ENCODE measurements at regions not wholly inside any gene's neighbourhood (a gene's known extent, or its start where the extent isn't known, plus 50 kb on each side); places are given as distances from the start of the nearest gene placed in this dataset.
"Not testable (repeated sequence)": the region's sequence is repeated elsewhere in the genome, so short reads cannot be mapped to it uniquely, and the experiment has no call there.

DNA sequence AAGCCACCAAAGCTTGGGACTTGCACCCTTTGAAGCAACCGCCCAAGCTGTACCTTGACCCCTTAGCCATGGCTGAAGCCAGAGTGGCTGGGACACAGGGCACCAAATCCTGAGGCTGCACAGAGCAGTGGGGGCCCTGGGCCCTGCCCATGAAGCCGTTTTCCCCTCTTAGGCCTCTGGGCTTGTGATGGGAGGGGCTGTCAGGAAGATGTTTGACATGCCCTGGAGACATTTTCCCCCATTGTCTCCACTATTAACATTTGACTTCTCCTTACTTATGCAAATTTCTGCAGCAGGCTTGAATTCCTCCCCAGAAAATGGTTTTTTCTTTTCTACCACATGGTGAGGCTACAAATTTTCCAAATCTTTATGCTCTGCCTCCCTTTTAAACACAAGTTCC lies 522.2 kb downstream of the EDEM1 start:
- H3K4me1 ChIP-seq (ENCODE audit: insufficient read depth): no peaks in the 10 kb centered on the region
- no peak overlapping the region for H3K27ac ChIP-seq
- 76 to 89% (median 82%) methylated on average over 2 of the region's 2 CpGs for WGBS, 3 donors
- TF ChIP-seq, protein P1, sequence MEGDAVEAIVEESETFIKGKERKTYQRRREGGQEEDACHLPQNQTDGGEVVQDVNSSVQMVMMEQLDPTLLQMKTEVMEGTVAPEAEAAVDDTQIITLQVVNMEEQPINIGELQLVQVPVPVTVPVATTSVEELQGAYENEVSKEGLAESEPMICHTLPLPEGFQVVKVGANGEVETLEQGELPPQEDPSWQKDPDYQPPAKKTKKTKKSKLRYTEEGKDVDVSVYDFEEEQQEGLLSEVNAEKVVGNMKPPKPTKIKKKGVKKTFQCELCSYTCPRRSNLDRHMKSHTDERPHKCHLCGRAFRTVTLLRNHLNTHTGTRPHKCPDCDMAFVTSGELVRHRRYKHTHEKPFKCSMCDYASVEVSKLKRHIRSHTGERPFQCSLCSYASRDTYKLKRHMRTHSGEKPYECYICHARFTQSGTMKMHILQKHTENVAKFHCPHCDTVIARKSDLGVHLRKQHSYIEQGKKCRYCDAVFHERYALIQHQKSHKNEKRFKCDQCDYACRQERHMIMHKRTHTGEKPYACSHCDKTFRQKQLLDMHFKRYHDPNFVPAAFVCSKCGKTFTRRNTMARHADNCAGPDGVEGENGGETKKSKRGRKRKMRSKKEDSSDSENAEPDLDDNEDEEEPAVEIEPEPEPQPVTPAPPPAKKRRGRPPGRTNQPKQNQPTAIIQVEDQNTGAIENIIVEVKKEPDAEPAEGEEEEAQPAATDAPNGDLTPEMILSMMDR (IDR thresholded peaks at IDR 0.05): no peak
- TF ChIP-seq EP300 (IDR thresholded peaks at IDR 0.05): no peak
- no peak for TF ChIP-seq POLR2A (IDR thresholded peaks at IDR 0.05)
- no peaks in the 10 kb centered on the region for H3K9me3 ChIP-seq
- no peaks in the 10 kb centered on the region for H3K36me3 ChIP-seq
- intact Hi-C loops (cut with DNase I): no loop called here
- H3K27me3 ChIP-seq: no peaks in the 10 kb centered on the region
- no peak overlapping the region for H3K4me3 ChIP-seq
- DNase-seq: no peak

DNA sequence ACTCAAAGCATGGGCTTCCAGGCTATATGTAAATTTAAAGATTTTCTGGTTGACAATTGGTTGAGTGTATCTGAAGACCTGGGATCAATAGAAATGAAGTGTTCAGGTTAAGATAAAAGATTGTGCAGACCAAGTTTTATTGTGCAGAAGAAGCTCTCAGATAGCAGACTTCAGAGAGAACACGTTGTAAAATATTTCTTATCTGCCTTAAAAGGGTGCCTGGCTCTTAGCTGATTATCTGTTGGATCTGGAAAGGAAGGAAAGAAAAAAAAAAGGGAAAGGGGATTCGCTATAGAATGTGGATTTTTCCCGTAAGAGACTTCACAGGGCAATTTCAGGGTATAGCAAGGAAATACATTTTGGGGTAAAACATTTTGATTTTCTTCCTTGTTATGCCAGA lies 523.2 kb downstream of the EDEM1 start:
- Histone ChIP-seq H3K36me3 (no peaks in the 10 kb centered on the region), H3K27me3 (no peaks in the 10 kb centered on the region), H3K27ac (no peak overlapping the region), H3K4me1 (ENCODE audit: insufficient read depth) (no peaks in the 10 kb centered on the region), H3K9me3 (no peaks in the 10 kb centered on the region), H3K4me3 (no peak overlapping the region)
- TF ChIP-seq, protein P1 (IDR thresholded peaks at IDR 0.05): no peak
- TF ChIP-seq POLR2A (IDR thresholded peaks at IDR 0.05): no peak
- TF ChIP-seq EP300 (IDR thresholded peaks at IDR 0.05): no peak
- WGBS, 3 donors: 67 to 83% (median 69%) methylated on average over 3 of the region's 3 CpGs
- no peak for DNase-seq
- intact Hi-C loops (cut with DNase I): no loop called here

DNA sequence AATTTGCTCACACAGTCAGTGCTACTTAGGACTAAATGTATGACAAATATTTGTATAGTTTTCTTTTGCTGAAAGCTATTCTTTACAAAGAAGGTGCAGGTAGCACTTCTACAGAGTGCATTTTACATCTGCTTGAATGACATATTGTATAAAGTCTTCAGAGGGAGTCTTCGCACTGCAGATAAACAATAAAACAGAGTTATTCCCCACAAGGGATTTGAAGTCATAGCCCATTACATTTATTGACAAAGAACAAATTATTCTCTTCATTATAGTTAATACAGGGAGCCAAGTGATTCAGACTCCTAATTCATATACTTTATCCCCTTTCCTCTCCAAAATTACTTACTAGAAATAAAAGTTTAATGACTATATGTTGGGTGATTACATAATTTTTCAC lies 529.7 kb downstream of the EDEM1 start:
- no peak overlapping the region for H3K4me3 ChIP-seq
- no peak for DNase-seq
- no peaks in the 10 kb centered on the region for H3K4me1 ChIP-seq (ENCODE audit: insufficient read depth)
- H3K36me3 ChIP-seq: no peaks in the 10 kb centered on the region
- H3K27me3 ChIP-seq: no peaks in the 10 kb centered on the region
- TF ChIP-seq EP300 (IDR thresholded peaks at IDR 0.05): no peak
- TF ChIP-seq POLR2A (IDR thresholded peaks at IDR 0.05): no peak
- WGBS, 3 donors: 82 to 90% (median 89%) methylated on average over 1 of the region's 1 CpG
- no peaks in the 10 kb centered on the region for H3K9me3 ChIP-seq
- intact Hi-C loops (cut with DNase I): no loop called here
- H3K27ac ChIP-seq: no peak overlapping the region

DNA sequence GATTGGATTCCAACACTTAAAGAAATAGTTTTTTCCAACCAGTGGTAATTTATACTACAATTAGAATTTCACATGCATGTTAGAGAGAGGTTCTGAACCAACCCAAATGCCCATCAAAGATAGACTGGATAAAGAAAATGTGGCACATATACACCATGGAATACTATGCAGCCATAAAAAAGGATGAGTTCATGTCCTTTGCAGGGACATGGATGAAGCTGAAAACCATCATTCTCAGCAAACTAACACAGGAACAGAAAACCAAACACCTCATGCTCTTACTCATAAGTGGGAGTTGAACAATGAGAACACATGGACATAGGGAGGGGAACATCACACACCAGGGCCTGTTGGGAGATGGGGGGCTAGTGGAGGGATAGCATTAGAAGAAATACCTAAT lies 532.2 kb downstream of the EDEM1 start:
- H3K4me3 ChIP-seq; DNase-seq; H3K27ac ChIP-seq; H3K4me1 ChIP-seq (ENCODE audit: insufficient read depth); H3K9me3 ChIP-seq; intact Hi-C loops (cut with DNase I); H3K27me3 ChIP-seq; H3K36me3 ChIP-seq: not testable (repeated sequence)

DNA sequence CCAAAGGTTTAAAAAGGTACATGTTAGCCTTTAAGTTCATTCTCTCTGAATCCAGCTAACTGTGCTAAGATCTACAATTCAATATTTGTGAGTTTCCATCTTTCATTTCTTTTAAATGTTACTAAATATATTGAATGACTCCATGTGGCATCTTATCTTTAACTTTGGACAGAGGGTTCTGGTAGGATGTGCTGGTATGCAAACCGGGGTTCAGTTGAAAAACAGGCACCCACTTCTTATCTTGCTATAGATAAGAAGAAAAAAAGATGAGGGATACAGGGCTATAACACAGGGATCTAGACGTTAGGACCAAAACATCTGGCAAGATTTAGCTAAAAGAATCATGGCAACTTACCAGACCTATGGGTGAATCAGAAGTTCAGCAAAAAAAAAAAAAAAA lies 538.3 kb downstream of the EDEM1 start:
- Histone ChIP-seq H3K36me3 (no peaks in the 10 kb centered on the region), H3K27me3 (no peaks in the 10 kb centered on the region), H3K4me1 (ENCODE audit: insufficient read depth) (peaks cover 3% of the 10 kb centered on the region), H3K9me3 (no peaks in the 10 kb centered on the region), H3K27ac (no peak overlapping the region), H3K4me3 (no peak overlapping the region)
- no peak for TF ChIP-seq EP300 (IDR thresholded peaks at IDR 0.05)
- no peak for TF ChIP-seq POLR2A (IDR thresholded peaks at IDR 0.05)
- TF ChIP-seq, protein P1 (IDR thresholded peaks at IDR 0.05): no peak
- WGBS, 3 donors: 5 to 9% (median 8%) methylated on average over 2 of the region's 2 CpGs
- no peak for DNase-seq
- intact Hi-C loops (cut with DNase I): no loop called here

DNA sequence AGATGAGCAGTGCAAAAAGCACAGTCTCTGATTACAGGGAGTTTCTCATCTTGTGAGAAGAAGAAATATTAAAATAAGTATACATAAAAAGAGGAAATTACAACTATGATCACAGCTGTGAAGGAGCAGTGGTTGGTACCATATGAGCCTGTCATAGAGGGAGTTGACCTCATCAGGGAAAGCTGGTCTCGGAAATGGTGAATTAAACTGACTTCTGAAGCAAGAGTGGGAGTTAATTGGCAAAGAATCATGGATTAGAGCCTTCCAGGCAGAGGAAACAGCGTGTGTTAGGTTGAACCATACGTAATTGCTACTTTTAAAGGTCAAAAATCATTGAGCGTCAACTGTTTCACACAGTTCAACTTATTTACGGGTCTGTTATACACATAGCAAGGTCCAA lies 539.1 kb downstream of the EDEM1 start:
- H3K27me3 ChIP-seq: no peaks in the 10 kb centered on the region
- H3K4me1 ChIP-seq (ENCODE audit: insufficient read depth): peaks cover 3% of the 10 kb centered on the region
- H3K9me3 ChIP-seq: no peaks in the 10 kb centered on the region
- TF ChIP-seq POLR2A (IDR thresholded peaks at IDR 0.05) (no peak), EP300 (IDR thresholded peaks at IDR 0.05) (no peak)
- TF ChIP-seq, protein P1 (IDR thresholded peaks at IDR 0.05): no peak
- intact Hi-C loops (cut with DNase I): no loop called here
- 1 to 9% (median 5%) methylated on average over 5 of the region's 5 CpGs for WGBS, 3 donors
- no peak overlapping the region for H3K4me3 ChIP-seq
- H3K36me3 ChIP-seq: no peaks in the 10 kb centered on the region
- H3K27ac ChIP-seq: no peak overlapping the region
- DNase-seq: no peak
